ENCODE measurements at regions not wholly inside any gene's neighbourhood (a gene's known extent, or its start where the extent isn't known, plus 50 kb on each side); places are given as distances from the start of the nearest gene placed in this dataset.

GRCh38 chr14:101509730-101510371, 51.4 kb upstream of the DIO3 start:
- no peak overlapping the region for H3K4me3 Mint-ChIP-seq
- Histone ChIP-seq H3K9me2 (ENCODE audit: insufficient read depth) (no peaks in the 10 kb centered on the region), H3K4me1 (ENCODE audit: insufficient read depth) (no peaks in the 10 kb centered on the region), H3F3A (replicated peaks; ENCODE audit: low read depth) (no peaks in the 10 kb centered on the region), H3K4me2 (no peak overlapping the region), H3K36me3 (ENCODE audit: insufficient read depth) (no peaks in the 10 kb centered on the region), H3K79me2 (replicated peaks; ENCODE audit: insufficient read depth) (no peaks in the 10 kb centered on the region), H3K27ac (ENCODE audit: low read depth) (no peak overlapping the region), H3K27me3 (ENCODE audit: insufficient read depth) (no peaks in the 10 kb centered on the region), H3K4me3 (no peak overlapping the region), H2AFZ (no peak overlapping the region), H4K20me1 (replicated peaks; ENCODE audit: insufficient read depth) (no peaks in the 10 kb centered on the region)
- peaks cover 10% of the 10 kb centered on the region for H3K27me3 Mint-ChIP-seq (ENCODE audit: insufficient read depth, low read depth, poor library complexity)
- H3K4me1 Mint-ChIP-seq: no peaks in the 10 kb centered on the region
- no peak for TF ChIP-seq REST (IDR thresholded peaks at IDR 0.05; ENCODE audit: unreplicated experiment)
- TF ChIP-seq POLR2AphosphoS5 (IDR thresholded peaks at IDR 0.05; ENCODE audit: low read depth): no peak
- no peak for TF ChIP-seq CREB1 (CRISPR knock-in tag; IDR thresholded peaks at IDR 0.05; ENCODE audit: low read depth)
- TF ChIP-seq ETS1 (IDR thresholded peaks at IDR 0.05): no peak
- no peak for TF ChIP-seq ZNF462 (CRISPR knock-in tag; IDR thresholded peaks at IDR 0.05)
- no peak for TF ChIP-seq EZH2 (IDR thresholded peaks at IDR 0.05; ENCODE audit: low read depth, unreplicated experiment)
- TF ChIP-seq EZH2phosphoT487 (IDR thresholded peaks at IDR 0.05; ENCODE audit: unreplicated experiment): no peak
- TF ChIP-seq STAT1 (IDR thresholded peaks at IDR 0.05; ENCODE audit: unreplicated experiment): no peak
- TF ChIP-seq ZNF331 (CRISPR knock-in tag; IDR thresholded peaks at IDR 0.05; ENCODE audit: low read depth): no peak
- TF ChIP-seq CTCF (conservative IDR thresholded peaks at IDR 0.05; ENCODE audit: low read depth in 2 of 2): no peak
- TF ChIP-seq ZNF114 (CRISPR knock-in tag; IDR thresholded peaks at IDR 0.05): no peak
- no peak for TF ChIP-seq JUNB (IDR thresholded peaks at IDR 0.05; ENCODE audit: unreplicated experiment)
- no peak for TF ChIP-seq NANOG (IDR thresholded peaks at IDR 0.05; ENCODE audit: borderline replicate concordance)
- no peak overlapping the region for H3K27ac Mint-ChIP-seq
- no peaks in the 10 kb centered on the region for H3K9me3 Mint-ChIP-seq
- H3K36me3 Mint-ChIP-seq (ENCODE audit: low read depth): no peaks in the 10 kb centered on the region
- no peak for ATAC-seq
- DNase-seq (ENCODE audit: low spot score): no peak
